T-helper 1 cell (primary cell): ENCODE measurements at regions not wholly inside any gene's neighbourhood (a gene's known extent, or its start where the extent isn't known, plus 50 kb on each side); places are given as distances from the start of the nearest gene placed in this dataset.

Experiments used
- DNase-seq, 5 donors: peaks; one replicate each; pipeline ENCODE4 v3.0.0-alpha.2; 2012 to 2020

DNA sequence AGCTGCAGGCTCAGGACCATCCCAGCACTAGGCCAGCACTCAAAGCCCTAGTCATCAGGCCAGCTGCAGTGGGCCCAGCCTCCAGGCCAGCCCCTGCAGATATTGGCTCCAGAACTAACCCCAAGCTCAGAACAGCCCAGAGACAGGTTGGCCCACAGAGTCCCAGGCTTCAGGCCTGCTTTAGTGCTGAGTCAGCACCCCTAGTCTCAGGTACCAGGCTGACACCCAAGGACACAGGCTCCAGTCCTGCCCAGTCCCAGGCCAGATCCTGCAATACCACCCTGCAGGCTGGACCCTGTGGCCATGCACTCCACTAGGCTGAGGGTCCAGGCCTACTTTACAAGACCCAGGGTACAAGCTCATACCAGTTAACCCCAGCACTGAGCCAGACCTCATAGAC lies 234.4 kb upstream of the GPRIN3 start:
- no peak for DNase-seq

DNA sequence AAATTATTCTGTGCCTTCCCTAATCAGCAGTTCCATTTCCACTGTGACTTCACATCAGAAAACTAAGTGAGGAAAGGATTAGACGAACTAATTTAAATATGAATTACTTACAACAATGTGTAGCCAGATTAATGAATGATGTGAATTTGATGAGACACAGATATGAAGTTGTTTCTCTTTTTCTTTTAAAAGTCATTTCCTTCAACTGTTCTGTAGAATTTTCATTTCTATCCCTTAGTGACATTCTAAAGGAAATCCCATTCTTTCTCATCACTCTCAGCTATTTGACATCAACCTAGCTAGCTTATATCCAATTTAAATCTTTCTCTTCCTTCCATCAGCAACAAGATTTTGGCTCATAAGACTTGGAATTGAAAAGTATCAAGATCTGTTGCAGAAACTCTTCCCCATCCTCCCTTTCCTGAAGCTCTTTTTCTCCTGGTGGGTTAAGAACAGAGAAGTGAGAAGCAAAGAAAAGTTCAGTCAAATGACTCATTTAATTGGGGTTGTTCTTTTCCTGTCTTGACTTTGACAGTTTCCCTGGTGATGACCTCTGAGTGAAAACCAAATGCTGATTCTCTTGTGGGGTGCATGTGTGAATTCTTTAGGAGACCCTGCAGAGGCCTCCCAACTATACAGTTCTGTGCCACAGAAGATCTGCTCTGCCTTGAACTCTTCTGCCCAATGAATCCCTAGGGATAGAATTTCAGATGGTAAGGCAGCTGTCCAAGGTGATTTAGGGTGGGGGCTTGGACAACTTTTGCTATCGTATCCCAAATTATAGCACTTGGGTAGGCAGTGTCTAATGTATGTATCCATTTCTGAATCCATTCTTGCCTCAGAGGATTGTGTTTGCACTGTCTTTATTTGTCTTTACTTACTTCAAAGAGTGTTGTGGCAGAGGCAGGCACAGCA lies 232.5 kb upstream of the GPRIN3 start:
- DNase-seq: no peak

DNA sequence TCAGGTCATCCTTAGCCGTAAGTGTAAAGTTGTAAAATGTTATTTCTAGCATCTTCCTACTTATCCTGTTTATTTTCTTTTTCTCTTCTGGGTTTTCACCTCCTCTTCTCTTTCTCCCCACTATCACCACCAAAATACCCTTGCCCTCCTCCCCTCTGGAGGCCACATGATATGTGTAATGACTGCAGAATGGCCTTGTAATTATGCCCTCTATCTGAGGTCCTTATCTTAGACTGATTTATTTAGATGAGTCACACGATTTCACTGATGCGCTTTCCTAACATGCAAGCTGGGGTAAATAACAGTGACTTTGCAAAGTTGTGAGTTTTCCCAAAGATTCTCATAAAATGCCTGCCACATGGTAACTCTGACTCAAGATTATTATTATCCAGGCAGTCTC lies 231.8 kb upstream of the GPRIN3 start:
- DNase-seq: no peak

DNA sequence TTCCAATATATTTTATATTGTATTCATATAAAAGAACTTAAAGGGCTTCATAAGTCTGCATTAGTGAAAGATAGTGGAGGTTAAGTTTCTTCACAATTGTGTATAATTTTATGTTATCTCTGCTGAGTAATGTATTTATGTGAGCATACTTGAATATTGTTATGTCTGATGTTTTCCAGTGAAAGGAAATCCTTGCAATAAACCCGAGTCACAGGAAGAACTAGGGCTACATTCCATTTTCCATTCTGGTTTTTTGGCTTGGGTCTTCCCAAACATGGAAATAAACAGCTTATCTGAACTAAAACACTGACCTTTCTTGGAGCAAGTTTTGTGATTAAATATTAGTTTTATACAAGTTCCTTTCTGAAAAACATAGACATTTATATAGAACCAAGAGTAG lies 231.3 kb upstream of the GPRIN3 start:
- DNase-seq: no peak

DNA sequence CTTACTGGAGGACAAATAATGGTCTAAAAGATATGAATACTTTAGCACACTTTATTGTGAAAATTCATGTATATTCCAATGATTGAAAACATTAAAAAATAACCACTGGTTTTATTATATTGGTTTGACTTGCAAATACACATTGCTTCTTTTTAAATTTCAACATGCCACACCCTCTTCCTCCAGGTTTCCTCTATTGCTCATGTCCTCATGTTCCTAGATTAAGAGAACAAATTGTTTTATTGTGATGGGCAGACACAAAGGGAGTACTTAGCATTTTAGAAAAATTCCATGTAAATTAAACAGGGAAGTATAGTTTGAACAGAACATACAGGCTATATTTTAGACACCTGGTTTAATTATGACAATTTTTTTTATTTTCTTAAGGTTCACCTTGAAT lies 230.6 kb upstream of the GPRIN3 start:
- DNase-seq: no peak

DNA sequence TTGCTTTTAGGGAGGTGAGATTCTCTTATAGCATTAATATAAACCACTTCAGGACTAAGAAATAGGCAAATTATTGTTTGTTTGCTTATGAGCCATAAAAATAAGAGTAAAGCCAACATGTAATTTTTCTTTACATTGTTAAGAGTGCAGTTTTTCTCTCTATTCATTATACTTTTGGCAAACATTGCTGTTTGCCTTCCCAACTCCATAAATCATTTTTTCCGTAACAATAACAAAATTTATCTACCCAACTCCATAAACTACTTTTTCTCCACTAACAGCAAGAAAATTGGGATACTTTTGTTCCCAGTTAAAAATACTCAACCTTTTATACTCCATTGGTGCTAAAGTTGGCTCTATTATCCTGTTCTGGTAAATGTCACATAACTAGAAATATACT lies 229.7 kb upstream of the GPRIN3 start:
- no peak for DNase-seq

DNA sequence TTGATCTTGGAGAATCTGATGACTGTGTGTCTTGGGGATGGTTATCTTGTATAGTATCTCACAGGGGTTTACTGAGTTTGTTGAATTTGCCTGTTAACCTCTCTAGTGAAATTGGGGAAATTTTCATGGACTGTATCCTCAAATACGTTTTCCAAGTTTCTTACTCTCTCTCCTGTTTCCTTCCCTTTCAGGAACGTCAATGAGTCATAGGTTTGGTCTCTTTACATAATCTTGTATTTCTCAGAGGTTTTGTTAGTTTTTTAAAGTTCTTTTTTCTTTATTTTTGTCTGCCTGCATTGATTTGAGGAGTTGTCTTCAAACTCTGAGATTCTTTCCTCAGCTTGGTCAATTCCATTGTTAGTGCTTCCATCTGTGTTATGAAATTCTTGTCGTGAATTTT lies 227.7 kb upstream of the GPRIN3 start:
- DNase-seq: no peak

DNA sequence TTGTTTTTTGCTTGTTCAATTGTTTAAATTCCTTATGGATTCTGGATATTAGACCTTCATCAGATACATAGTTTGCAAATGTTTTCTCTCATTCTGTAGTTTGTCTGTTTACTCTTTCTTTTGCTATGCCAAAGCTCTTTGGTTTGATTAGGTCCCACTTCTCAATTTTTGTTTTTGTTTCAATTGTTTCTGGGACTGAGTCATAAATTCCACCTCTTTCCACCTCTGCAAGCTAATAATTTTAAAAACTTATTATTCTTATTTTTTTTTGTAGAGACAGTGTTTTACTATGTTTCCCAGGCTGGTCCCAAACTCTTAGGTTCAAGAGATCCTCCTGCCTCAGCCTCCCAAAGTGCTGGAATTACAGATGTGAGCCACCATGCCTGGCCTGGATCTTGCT lies 226.8 kb upstream of the GPRIN3 start:
- DNase-seq: no peak

DNA sequence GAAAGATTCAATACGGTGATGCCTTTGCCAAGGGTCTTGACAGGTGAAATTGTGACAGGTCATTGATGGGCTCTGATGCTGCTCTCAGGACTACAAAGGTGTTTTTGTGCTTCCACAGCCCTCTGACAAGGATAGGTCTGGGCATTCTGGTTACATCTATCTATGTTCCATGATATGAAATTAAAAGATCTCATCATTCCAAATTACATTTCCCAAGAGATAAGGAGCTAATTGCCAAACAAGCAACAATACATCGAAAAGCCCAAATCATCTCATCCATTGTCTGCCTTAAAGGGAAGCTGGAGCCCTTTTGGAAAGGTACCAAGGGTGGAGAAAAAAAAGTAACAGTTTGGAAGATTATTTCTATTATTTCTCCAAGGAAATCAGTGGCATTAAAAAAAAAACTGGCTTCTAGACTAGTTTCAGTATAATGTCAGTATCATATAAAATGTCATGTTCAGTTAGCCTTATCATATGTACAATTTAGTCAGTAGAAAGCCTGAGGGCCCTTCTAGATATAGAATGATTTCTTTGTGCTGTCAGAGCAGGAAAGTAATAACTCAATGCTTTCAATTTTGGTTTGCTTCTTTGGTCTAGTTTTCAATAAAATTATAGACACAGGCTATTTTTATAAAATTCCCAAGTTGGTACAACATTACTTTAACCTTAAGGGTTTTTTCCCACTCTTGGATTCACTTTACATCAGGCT lies 224.5 kb upstream of the GPRIN3 start:
- no peak for DNase-seq

DNA sequence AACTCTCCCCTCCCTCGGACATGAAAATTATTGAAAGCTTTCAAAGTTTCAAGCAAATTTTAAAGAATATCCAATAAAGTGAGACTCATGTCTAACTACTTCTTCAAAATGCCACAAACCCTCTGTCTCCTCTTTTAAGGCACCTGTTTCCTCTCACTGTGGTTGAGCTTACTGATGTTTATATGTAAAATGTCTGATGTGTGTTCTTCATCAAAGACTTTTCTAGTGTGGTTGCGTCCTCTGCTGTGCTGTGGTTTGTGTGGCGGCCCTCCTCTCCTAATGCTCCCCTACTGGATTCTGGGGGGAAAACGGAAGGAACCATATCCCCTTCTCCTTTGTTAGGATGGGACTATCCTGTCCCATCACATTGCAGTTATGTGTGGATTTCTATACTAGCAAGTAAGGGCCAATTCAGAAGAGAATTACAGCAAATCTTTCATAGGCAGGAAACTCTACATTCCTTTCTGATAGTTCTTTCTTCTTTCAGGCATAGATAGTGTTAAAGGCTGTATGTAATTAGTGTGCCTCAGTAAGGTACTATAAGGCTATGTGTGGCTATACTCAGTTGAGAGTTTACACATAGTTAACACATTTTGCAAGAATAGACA lies 221.0 kb upstream of the GPRIN3 start:
- DNase-seq: no peak

DNA sequence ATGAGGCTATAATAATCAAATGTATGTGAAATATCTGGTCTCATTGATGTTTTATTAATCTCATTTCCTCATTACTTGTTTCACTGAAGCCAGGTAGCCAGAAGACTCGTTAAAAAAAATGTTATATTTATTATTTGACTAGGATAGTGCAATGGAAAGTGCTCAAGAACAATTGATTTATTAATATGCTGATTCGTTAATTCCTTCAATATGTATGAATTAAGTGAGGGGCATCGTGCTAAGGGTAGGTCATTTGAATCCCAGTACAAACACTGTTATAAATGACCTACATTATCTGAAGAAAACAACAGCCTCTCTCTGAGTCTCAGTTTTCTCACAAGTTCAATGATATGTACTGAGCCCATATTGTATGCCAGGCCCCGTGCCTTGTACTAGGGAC lies 214.2 kb upstream of the GPRIN3 start:
- DNase-seq: no peak

DNA sequence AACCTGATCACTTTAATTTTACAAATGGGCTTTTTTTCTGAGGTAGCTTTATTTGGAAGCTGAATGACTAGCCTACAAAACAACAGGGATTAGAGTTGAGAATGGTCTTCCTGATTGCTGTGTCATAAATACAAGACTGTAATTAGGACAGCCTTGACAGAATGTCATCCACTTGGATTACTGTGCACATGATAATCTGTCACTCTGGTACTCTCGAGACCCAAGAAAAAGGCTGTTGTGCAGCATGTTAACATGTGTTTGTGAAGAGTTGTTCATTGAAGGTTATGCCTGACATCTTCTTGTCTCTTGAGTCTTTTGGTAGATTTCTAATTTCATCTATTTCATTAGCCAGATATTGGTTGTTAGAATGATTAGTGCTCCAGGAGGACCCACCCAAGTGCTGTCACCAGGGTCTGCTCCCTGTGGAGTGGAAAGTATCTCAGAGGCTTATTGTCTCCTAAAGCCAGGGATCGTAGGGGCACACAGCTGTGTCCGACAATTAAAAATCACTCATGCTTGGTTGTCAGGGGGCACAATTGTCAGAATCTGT lies 212.2 kb upstream of the GPRIN3 start:
- no peak for DNase-seq

DNA sequence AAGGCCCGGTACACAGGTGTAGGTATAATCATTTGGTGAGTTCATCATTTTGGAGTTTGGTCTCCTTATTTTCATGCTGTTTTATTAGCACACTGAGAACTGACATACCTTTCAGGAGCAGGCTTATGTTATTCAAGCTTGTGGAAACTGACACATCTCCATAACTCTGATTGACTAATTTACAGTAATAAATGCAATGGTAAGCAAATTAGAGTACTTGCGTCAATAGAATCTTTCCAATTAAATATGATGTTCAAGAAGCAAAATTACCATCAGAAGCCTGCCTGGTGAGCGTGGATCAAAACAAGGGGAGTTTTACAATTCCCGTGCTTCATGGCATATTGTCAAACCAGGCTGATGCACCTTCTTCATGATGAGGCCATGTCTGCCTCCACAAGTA lies 210.7 kb upstream of the GPRIN3 start:
- no peak for DNase-seq

DNA sequence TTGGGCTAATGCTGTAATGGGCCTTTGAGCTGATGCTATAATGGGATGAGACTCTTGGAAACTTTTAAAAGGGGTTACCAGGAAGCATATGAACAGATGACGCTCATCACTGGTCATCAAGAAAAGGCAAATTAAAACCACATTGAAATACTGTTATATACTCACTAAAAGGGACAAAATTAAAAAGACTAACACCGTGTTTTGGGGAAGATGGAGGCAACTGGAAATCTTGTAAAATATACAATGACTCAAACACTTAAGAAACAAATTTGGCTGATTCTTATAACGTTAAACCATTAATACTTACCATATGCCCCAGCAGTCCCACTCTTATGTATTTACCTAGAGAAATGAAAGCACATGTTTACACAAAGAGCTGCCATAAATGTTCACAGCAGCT lies 207.2 kb upstream of the GPRIN3 start:
- no peak for DNase-seq

DNA sequence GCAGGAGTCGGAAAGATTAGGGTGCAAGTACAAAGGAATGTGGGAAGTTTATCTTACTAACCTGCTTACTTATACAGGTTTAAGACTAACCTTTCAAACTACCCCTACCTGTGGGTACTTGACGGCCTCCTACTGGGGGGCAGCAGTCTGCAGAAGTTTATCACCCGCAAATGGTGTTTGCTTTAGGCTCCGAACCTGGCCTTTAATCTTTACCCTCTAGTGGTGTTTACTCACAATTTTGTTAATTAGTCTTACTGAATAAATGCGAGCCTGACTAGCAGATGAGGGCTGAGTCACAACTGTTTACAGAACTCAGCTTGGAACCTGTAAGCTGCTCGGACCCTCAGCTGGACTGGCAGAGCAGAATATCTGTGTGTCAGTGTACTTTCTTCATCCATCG lies 204.2 kb upstream of the GPRIN3 start:
- no peak for DNase-seq

DNA sequence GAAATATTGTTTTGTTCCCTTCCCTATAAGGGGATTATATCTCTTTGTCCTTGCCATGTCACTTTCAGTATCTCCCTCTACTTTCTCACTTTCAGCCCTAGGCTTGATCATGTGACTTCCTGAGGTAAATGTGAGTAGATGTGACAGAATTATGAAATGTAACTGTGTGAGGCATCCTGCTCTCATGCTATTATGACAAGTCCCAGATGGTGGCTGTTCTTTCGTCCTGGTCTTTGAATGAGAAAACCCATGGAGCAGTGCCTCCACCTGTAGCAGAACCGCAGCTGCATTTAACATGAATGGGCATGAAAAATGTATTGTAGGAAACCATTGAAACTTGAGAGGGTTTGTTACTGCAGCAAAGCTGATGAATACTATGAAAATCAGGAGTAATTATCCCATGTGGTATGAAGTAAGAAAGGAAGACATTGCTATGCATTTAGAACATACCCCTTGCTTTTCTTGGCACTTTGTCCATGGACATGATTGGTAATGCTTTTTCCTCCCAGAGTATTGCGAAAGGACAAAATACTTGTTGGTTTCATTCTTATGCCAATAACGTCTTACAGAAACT lies 202.2 kb upstream of the GPRIN3 start:
- DNase-seq: peak in 1 of 5 donors; percentile 67

DNA sequence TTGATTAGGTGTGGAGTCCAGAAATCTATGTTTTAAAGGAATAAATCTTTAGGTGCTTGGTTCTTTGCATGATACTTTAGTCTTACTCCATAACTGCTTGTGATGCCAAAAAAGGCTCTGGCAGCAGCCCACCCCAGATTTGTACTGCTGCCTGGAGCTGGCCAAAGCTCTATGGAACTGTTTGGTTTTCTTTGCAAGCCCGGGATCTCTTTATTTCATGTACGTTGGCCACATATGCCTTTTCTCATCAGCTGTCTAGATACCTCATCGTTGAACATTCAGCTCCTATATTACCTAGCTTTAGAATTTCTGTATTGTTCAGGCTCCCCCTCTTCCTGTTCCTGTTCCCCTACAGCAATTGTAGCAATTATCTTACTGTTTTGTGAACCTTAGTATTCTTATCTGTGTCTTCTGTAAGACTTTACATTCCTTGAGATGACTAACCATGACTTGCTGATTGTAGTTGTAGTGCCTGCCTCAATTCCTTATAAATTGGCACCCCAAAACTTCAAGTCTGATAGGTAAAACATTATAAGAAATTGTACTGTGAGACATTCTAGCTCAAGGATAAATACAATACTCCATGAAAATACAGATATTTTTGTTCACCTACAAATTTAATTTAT lies 199.4 kb upstream of the GPRIN3 start:
- DNase-seq: no peak

DNA sequence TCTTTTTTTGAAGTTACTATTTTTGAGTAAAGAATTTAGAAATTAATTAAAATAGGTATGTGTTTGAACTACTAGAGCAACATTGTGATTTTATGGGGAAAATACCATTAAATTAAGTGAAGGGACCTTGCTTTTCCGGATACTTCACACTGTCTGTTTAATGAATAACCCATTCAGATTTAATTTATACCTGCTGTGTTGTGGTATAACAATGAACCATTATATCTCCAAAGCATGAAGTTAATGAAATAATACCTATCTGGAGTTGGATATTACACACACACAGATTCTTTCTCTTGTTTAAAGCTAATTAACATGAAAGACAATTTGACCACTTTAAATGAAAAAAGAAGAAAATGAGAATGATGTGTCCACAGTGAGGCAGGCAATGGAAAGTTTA lies 195.0 kb upstream of the GPRIN3 start:
- no peak for DNase-seq

DNA sequence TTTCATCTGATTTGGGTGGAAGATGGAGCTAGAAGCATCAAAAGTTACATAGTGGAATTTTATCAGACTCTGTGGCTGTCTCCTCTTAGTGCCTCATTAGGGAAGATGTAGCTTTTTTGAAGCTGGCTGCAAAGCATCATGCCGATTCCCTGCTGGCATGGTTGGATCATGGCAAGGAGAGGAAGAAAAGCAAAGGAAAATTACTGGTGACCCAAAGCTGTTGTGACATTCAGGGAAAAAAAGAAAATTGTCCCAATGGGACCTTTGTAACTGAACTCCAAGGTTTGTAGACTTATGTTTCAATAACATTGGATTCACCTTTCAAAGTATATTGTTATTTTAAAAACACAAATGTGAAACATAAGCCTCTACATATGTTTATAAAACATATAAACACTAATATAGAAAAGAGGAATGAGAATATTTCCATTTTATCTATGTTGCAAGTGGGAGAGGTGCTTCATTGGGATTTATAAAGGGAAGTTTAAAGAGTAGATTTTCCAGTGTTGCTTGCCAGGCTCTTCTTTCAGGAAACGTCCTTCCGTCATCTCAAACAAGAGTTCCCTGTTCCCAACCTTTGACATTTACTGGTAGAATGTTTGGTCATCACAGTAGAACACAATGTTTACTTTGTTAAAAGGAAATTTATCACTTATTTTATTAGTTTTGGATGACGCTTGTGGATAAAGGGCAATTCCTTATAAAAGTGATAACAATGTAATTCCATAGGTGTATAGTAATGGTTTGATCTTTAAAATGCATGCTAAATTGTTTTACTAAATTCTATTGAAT lies 190.1 kb upstream of the GPRIN3 start:
- no peak for DNase-seq

DNA sequence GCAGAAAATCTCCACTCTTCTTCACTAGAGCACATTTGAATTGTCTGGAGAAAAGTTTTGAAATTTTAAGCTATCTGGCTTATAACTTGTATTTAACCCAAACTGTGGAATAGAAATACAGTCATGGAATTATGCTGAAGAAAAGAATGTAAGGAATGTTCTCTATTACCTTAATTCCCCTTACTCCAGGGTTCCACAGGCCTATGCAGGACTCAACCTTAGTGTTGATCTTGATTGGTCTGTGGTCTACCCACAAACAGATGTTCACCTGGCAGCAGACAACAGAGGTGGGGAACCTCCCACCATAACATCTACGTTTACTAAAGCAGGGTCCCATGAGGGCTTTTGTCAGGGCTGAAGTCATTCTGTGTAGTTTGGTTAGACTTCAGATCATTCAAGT lies 189.3 kb upstream of the GPRIN3 start:
- DNase-seq: no peak

DNA sequence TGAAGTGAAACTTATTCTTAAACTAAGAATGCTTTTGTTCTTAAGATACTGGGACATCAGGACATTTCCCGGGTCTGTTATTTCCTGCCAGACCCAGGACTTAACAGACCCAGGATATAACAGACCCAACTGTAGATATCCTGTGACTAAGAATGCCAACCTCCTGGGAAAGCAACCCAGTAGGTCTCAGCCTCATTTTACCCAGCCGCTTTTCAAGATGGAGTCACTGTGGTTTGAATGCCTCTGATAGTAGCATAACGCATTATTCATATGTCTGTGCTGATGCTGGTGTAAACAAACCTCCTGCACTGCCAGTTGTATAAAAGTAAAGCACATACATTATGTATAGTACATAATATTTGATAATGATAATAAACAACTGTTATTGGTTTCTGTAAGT lies 185.8 kb upstream of the GPRIN3 start:
- DNase-seq: no peak

DNA sequence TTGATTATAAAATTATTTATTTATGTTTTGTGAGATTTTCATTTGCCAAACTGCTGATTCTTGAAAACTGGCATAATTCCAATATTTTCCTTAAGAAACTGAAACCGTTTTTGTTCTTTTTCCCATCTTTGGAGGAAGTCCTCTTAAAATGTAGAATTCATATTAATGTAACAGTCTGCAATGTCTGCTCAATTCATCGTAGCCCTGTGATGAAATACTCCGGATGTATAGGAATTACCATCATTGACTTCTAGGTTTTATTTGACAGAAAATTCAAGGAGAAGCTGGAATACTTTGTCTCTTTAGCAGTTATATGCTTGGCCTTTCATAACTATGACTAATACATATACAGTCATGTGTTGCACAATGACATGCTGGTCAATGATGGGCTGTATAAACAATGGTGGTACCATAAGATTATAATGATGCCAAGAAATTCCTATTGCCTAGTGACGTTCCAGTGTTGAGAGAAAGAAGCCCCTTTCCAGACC lies 185.0 kb upstream of the GPRIN3 start:
- DNase-seq: no peak
